ENCODE measurements at regions not wholly inside any gene's neighbourhood (a gene's known extent, or its start where the extent isn't known, plus 50 kb on each side); places are given as distances from the start of the nearest gene placed in this dataset.
"Not testable (repeated sequence)": the region's sequence is repeated elsewhere in the genome, so short reads cannot be mapped to it uniquely, and the experiment has no call there.

DNA sequence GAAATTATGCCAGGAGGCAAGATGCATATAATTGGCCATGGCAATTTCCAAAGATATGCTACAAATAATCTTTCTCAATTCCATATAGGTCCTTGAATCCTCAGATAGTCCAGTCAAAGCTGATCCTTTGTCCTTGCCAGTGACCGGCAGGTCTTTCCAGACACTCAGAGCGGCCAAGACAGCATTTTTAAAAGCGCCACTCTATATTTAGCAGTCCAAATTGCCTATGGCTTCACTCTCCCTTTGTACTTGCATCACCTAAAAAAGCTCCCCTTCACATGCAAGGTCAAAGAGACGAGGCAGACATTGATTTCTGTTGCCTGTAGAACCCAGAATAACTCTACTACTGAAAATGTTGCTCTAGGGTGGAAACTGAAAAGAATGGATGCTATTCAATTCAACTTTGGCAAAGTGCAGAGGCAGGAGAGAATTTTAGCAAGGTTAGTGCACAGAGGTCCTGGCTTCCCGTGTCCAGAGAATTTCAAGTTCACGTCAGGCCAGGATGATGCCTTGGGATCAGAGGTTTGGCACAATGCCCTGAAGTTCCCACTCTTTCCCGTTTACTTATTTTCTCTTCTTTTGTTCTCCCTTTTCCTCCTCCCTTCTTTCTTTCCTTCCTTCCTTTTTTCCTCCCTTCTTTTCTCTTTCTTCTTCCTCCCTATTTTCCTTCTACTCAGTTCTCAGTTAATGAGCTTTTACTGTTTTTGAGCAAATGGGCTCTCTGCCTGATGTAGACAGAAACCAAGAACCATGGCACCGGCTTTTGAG lies 108.5 kb downstream of the KCNK1 start:
- DNase-seq = no peak

DNA sequence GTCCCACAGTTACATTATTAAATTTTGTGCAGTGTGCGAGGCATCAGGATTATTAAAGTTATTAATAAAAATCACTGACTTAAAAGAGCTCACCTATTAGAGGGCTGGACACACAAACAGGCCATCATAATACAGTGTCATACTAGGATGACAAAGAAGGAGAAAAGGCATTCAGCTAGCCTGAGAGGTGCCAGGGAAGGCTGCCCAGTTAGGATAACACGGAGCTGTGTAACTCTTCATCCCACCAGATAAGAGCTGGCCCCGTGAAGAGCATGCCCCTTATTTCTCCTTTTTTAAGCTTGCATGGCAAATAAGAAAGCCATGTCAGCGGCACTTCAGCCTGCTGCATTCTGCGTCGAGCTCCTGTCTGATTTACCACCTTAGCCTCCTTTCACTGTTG lies 109.5 kb downstream of the KCNK1 start:
- no peak for DNase-seq

DNA sequence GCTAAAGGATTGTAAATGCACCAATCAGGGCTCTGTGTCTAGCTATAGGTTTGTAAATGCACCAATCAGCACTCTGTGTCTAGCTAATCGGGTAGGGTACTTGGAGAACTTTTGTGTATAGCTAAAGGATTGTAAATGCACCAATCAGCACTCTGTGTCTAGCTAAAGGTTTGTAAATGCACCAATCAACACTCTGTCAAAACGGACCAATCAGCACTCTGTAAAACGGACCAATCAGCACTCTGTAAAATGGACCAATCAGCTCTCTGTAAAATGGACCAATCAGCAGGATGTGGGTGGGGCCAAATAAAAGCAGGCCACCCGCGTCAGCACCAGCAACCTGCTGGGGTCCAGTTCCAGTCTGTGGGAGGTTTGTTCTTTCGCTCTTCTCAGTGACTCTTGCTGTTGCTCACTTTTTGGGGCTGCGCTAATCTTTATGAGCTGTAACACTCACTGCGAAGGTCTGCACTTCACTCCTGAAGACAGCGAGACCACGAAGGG lies 110.3 kb downstream of the KCNK1 start:
- not testable (repeated sequence) for DNase-seq

DNA sequence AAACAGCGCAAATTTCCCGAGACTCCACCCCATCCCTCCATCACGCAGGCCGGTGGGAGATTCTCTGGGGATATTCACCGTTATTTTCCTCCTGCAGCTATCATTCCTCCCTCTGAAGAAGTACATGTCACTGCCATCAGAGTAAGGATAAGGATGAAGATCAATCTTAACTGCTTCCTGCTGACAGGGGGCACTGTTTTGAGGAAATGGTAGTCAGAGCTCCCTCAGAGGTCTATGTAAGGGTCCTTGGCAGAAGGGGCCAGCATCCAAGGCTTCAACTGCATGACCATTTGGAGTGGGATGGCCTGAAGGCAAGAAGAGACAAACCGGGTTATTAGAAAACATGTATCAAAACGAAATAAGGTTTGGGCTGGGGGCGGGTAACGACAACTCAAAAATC lies 111.5 kb downstream of the KCNK1 start:
- DNase-seq = no peak

DNA sequence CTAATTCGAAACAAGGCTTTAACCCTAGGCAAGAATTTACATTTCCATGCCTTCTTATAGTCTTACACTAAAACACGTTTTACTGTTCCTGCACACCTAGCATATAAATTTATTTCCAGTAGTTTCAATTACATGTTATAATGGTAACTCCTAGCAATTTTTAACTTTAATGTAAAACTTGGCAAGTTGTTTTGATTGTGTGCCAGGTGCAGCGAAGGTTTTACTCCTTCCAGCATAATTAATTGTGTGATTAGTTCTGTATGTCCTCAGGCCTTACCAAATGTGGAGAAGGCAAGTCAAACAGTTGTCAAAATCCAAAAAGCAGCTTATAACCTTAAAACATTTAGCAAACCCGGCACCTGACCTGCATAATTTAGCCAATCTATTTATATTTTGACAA lies 114.8 kb downstream of the KCNK1 start:
- no peak for DNase-seq

DNA sequence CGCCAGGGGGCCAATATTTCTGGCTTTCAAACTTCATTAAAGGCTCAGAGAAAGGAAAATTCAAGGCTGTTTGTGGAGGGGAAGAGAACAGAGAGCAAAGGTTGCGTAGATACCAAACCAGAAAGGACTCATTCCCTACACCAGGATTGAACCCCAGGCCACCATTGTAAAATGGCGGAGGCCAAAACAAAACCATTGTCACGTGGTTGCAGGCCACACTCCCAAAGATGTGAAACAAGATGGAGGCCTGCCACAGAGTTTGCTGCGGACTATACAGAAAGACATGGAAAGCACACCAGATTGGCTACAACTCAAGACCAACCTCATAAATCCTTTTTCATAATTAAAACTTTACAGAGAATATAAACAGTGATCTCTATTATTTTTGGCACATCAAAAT lies 116.5 kb downstream of the KCNK1 start:
- no peak for DNase-seq

DNA sequence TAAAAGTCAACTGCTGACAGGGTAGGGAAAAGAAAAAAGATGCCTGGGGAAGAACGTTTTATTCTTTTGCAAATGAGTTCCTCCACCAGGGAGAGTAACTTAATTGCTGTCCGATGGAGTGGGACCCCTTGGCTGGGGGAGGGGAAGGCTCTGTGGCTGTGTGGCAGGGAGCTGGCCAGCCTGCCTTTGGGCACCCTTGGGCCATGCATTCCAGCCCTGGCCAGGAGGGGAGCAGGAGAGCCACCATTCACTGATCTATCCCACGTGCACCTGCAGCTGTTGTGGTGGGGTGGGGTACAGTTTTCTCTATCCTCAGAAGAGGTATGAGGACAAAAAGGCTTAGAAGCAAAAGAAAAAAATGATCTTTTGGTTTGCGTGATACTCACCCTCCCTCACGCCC lies 116.9 kb downstream of the KCNK1 start:
- DNase-seq = no peak

DNA sequence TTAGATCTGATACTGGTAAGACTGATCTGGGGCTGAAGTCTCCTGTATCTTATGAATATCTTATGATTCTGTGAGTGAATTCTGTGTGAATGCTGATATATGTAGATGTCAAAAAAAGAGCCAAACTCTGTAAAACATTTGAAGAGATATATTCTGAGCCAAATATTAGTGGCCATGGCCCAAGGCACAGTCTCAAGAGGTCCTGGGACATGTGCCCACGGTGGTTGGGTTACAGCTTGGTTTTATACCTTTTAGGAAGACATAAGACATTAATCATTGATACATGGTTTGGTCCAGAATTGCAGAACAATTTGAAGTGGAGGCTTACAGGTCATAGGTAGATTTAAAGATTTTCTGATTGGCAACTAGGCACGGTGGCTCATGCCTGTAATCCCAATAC lies 118.3 kb downstream of the KCNK1 start:
- DNase-seq = no peak

DNA sequence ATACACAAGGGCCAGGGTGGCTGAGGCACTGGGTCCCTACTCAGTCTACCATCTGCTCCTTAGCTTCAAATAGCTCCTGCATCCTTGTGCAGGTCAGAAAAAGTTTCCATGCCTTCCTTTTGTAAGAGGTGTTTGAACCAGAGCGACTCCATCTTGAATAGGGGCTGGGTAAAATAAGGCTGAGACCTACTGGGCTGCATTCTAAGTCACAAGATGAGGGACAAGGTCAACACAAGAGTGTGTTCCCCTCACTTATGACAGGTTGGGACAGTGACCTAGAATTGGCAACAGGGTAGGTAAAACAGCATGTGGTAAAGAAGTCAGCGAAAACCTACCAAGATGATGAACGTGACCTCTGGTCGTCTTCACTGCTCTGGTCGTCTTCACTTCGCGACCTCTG lies 120.5 kb downstream of the KCNK1 start:
- DNase-seq = no peak

DNA sequence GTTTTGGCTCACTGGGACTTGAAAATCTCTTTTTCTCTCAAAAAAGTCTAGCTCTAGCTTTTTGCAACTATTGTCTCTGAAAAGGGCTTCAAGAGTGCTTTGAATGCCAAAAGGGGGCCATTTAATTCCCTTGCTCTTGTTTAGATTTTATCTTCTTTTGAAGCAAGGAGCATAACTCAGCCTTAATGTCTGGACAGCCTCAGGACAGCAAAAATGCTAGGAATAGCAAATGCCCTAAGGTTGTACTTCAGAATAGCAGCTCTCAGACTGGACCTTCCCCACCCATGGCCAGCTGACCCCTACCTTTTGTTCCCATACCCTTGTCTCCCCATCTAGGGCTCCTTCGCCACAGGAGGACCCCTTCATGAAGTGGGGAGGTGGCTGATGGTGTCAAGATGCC lies 121.4 kb downstream of the KCNK1 start:
- DNase-seq = no peak

DNA sequence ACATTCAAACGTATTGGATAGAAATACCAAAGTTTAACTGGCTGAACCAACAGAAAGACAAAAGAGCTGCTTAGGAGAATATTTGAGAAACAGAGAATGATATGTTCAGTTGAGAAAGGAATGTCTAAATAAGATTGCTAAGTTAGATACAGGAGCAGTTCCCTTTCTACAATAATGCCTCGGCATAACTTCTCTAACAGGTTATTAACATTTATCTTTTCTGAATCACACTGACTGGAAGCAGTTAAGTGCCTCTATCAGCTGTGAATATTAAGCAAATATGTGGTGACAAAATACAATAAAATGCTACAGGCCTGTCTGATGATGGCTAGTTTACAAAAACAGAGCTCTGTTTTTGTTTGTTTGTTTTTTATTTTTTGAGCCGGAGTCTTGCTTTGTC lies 121.9 kb downstream of the KCNK1 start:
- DNase-seq = no peak

DNA sequence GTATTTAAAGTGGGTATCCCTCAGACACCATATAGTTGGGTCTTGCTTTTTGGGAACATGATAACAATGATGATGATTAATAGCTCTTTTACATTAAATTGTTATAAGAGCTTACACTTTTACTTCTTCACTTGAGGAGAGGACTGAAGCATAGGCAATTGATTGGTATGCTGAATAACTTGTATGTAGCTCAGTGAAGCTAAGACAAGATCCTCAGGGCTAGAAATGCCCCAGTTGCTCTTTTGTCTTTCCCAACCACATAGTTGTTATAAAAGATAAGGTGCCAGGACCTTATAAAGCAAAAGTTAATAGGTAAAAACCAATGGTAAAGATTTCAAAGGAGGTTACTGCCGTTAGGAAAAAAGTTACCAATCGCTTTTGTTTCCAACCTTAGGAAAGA lies 123.4 kb downstream of the KCNK1 start:
- no peak for DNase-seq

DNA sequence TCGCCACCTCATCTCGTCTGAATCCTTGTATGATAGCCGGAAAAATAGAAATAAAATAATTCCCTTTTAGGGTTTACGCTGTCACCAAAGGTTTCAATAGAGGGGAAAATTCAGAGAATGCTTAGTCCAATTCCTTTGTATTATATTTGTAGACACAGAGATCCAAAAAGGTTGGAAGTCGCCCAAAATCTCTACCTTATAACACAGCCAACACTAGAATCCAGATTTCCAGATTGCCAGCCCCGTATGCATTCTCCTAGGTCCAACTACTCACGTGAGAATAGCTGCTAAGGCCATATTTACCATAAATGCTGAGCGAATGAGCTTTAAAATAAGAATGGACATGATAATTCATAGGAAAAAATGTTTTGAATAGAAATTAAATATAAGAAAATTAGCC lies 124.5 kb downstream of the KCNK1 start:
- DNase-seq = no peak

DNA sequence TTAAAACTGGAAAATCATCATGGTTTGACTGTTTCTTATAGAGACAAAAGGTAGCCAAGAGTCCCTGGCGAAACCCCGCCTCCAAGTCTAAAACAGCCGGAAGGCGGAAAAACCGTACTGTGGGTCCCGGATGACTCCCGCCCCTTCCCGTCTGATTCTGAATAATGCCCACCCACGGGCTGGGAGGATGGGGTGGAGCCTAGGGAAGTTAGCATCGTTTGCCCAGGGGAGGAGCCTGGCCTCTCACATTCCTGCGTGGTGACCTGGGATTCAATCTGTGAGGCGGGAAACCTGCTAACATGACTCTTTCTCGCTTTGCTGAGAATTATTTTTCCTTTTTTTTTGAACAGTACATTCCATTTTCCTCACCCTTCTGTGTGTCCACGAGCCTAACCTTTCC lies 124.9 kb downstream of the KCNK1 start:
- no peak for DNase-seq

DNA sequence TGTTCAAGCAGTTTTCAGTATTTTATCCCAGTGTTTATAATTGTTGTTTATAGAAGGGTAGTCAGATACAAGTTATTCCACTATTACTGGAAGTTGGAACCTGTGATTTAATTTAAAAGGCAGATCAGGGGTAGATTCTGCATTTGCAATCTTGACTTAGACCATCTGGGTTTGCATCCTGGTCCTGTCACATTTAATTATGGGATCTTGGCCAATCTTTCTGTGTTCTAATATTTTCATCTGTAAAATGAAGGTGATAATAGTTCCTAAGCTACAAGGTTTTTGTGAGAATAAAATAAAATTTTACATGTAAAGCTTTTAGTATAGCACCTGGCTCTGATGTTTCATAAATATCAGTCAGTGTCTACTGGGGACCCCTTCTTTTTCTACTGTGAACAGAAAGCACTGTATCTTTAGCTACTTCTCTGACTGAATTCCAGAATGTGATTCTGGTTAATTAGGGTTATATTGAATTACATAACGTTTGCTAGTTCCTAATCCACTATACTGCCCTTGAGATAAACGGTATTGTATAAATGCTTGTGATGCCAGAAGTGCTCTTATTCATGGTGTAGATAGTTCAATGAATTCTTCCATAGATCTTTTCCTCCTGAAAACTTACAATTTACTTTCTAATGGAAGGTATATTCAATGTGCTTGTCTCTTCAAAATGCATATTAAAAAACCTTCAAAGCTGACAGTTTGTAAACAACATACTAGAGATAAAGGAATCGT lies 131.0 kb downstream of the KCNK1 start:
- no peak for DNase-seq

DNA sequence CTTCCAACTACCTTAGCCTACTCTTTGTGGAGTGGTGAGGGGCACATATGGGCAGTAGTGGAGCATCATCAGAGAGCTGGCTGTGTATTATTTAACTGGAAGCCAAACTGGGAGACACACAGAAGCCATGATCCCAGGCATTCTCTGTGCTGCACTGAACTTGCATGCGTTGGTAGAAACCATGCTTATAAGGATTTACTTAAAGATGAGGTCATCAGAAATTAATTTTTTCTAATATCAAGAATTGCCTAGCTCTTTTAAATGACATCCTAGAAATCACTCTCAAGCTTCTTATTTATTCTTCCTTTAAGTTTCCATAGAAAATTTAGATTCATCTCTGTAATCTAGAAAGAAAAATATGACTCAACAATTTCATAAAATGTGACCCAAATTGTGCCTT lies 136.2 kb downstream of the KCNK1 start:
- DNase-seq = no peak

DNA sequence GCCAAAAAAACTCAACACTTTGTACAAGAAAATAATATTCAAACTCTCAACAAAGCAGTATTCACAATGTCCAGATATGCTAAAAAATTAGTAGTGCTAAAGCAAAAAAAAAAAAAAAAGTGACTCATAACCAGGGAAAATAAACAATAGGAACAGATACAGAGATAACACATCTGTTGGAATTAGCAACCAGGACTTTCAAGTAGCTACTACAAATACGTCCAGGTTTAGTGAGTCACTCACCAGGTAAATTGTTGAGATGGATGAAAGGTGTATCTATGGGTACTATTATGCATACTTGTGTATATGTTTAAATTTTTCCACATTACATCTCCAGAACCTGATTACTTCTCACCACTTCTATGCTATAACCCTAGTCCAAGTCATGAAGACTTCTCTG lies 144.8 kb upstream of the SLC35F3 start:
- no peak for DNase-seq

DNA sequence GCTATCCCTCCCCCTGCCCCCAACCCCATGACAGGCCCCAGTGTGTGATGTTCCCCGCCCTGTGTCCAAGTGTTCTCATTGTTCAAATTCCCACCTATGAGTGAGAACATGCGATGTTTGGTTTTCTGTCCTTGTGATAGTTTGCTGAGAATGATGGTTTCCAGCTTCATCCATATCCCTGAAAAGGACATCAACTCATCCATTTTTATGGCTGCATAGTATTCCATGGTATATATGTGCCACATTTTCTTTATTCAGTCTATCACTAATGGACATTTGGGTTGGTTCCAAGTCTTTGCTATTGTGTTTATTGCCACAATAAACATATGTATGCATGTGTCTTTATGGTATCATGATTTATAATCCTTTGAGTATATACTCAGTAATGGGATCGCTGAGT lies 140.2 kb upstream of the SLC35F3 start:
- DNase-seq = not testable (repeated sequence)

DNA sequence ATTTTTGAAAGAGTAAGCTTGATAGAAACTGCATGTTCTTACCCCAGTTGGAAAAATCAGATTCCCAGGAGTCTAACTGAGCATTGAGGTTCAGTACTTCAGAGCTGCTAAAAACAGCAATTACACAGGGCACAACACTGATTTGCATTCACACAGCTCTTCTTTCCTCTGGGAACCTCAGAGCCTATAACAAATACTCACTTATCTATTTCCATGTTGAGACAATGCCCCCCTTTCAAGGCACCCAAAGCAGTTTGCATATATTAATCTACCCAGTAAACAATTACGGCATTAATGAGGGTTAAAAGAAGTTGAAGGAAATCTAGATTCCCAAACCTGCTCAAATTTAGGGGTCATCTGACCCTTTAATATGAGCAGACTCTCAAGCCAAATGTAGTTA lies 126.9 kb upstream of the SLC35F3 start:
- DNase-seq = no peak

DNA sequence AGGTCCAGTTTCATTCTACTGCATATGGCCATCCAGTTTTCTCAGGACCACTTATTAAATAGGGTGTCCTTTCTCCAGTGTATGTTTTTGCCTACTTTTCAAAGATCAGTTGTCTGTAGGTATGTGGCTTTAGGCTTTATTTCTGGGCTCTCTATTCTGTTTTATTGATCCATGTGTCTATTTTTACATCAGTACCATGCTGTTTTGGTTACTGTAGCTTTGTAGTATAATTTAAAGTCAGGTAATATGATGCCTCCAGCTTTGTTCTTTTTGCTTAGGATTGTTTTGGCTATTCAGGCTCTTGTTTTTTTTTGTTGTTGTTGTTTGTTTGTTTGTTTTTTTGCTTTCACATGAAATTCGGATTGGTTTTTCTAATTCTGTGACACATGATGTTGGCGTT lies 124.4 kb upstream of the SLC35F3 start:
- DNase-seq = no peak

DNA sequence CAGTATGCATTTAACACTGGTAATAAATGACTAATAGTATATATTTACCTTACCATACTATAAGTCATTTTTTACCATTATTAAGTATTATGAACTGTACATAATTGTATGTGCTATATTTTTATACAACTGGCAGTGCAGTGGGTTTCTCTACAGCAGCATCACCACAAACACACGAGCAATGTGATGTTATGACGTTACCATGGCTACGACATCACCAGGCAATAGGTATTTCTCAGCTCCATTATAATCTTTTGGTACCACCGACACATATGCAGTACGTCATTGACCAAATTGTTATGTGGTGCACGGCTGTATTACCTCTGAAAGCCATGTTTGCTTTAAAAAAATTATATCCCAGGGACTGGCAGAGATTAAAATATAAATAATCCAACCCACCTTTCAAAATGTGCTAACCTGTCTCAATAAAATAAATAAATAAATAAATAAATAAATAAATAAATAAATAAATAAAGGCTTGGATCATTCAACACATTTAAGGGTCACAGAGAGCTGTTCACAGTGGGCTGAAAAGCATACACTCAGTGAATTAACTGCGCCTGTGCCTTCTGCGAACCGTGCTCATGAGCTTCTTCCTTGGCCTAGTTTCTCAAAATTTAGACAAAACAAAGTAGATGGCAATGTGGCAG lies 121.4 kb upstream of the SLC35F3 start:
- DNase-seq = no peak

DNA sequence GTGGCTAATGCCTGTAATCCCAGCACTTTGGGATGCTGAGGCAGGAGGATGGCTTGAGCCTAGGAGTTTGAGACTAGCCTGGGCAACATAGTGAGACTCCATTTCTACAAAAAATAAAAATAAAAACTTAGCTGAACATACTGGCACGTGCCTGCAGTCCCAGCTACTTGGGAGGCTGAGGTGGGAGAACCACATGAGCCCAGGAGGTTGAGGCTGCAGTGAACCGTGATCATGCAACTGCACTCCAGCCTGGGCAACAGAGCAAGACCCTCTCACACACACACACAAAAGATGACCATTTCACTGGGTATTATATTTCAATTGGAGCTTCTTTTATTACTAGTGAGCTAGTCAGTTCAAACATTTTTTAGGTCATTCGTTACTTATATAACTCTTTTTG lies 116.9 kb upstream of the SLC35F3 start:
- no peak for DNase-seq

DNA sequence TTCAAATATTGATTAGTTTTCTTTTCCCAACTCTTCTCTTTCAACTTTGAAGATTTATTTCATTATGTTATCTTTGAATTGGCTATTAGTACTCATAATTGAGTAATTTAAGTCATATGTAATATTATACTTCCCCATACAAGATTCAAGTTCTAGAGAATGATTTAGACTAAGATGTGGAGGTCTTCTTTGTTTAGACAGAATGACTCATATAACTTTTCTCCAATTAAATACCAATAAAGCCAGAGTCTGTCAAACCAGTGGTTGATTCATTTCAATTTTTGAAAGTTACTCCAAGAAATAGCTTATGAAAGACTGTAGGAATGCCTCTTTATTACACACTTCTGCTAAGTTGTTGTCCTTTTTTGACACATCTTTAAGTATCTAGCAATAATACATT lies 115.8 kb upstream of the SLC35F3 start:
- DNase-seq = no peak

DNA sequence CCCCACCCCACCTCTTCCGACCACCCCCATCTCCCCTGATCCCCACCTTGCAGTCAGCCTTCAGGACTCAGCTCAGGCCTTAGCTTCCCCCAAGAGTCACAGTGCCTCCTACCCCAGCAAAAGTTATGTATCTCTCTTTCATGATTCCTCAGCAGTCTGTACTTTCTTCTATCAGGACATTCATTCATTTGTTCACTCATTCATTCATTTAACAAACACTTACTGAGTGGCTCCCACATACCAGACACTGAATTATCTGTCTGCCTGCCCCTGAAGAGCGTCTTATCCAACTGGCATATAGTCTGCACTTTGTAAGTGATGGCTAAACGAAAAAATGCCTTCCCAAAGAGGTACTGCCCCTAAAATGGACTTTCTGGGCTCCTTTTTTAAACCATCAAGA lies 114.4 kb upstream of the SLC35F3 start:
- no peak for DNase-seq
